HUES64 (cell line): ENCODE measurements at regions not wholly inside any gene's neighbourhood (a gene's known extent, or its start where the extent isn't known, plus 50 kb on each side); places are given as distances from the start of the nearest gene placed in this dataset.

Source experiments
- H3K27ac ChIP-seq: 2 replicates; pipeline ENCODE4 v1.7.0; 2013; ENCODE audit warnings: low read depth, low read length, inconsistent platforms
- H3K27me3 ChIP-seq: 2 replicates; pipeline ENCODE4 v1.6.1; 2013; ENCODE audit warnings: mild to moderate bottlenecking, low read length; ENCODE audit not compliant: insufficient read depth
- H3K36me3 ChIP-seq: 2 replicates; pipeline ENCODE4 v1.6.1; 2013; ENCODE audit warnings: mild to moderate bottlenecking, low read length; ENCODE audit not compliant: insufficient read depth
- H3K4me1 ChIP-seq: 2 replicates; pipeline ENCODE4 v1.6.1; 2013; ENCODE audit warnings: mild to moderate bottlenecking, low read length, moderate library complexity; ENCODE audit not compliant: insufficient read depth
- H3K4me3 ChIP-seq: 2 replicates; pipeline ENCODE4 v1.5.1; 2013; ENCODE audit warnings: mild to moderate bottlenecking, low read length, moderate library complexity
- H3K9ac ChIP-seq: 2 replicates; pipeline ENCODE4 v1.6.1; 2013; ENCODE audit warnings: mild to moderate bottlenecking, low read depth, low read length
- H3K9me3 ChIP-seq: 2 replicates; pipeline ENCODE4 v1.6.1; 2013; ENCODE audit warnings: low read depth, low read length; ENCODE audit not compliant: insufficient read depth
- WGBS: fragments of 150-250, 120-280 bp; methylation state at CpG from one replicate; pipeline ENCODE4 v1.1.7; 2013; ENCODE audit warnings: missing lambda C conversion rate; 5-methylcytosine and 5-hydroxymethylcytosine counted together

DNA sequence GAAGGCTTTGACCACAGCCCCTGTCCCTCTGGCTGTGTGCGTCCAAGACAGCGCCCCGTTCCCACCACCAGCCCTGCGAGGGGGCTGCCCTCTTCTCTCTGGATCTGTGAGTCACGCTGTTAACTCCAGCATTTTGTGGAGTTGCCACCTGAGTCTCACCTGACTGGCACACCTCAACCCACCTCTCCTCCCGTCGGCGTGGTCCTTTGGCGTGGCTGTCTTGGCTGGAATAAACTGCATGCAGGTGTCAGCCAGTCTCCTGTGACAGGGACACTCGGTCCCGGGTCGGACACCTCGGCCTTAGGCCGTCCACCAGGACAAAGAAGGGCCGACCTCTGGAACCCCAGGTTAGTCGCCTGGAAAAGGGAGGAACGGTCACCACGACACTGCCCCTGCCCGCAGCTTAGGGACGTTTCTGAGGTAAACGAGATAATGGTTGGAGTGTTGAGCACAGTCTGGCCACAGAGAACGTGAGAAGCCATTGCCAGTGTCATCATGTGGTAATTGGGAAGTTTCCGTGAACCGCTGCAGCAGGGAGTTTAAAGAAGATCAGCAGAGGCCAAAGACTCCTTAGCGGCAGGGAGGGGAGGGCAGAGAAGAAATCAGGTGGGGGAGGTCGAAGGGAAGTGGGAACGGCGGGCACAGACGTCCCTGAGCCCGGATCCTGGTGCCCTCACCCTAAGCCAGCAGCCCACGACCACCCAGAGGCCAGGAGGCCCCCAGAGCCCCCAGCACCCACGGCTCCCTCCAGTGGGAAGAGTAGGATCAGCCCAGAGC is 73.6 kb upstream of the FAM20C start:
- Histone ChIP-seq H3K36me3 (no peaks in the 10 kb centered on the region), H3K4me1 (peaks cover 22% of the 10 kb centered on the region), H3K27me3 (no peaks in the 10 kb centered on the region), H3K4me3 (no peak overlapping the region), H3K27ac (no peak overlapping the region), H3K9ac (no peak overlapping the region), H3K9me3 (0 out of 2 replicates have a peak, but pooled peaks cover 4% of the 10 kb centered on the region)
- WGBS: 90% methylated on average over 30 of the region's 32 CpGs

DNA sequence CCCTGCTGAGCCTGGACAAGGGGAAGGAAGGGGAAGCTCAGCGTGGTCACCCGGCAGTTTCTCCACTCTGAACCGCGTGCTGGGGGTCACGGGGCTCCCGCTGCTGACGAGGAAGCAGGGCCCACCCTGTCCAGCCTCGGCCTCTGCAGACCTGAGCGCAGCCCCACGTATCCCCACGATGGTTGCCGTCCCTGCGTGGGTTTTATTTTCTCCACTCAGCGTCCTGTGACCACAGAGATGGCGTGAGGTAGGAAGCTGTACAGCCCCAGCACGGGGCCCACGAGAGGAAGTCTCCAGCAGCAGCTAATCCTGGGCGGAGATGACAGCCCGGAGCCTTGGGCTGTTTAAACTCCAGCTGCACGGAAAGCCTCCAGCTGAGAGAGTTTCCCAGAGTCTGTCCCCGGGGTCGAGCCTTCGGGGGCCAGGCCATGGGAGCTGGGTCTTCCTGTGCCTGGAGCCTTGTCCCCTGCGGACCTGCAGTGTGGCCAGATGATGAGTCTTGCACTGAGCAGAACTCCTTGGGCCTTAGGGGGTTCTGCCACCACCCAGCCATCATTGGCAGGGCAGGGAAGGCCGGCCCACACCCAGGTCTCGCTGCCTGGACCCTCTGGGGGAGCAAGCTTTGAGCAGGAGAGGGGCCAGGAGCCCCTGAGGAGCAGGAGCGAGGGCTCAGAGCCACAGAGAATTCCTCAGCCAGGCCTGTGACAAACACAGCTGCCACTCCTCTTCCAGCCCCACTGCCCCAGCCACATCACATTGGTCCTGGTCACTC is 72.8 kb upstream of the FAM20C start:
- H3K4me1 ChIP-seq: peaks cover 25% of the 10 kb centered on the region
- H3K27me3 ChIP-seq: no peaks in the 10 kb centered on the region

DNA sequence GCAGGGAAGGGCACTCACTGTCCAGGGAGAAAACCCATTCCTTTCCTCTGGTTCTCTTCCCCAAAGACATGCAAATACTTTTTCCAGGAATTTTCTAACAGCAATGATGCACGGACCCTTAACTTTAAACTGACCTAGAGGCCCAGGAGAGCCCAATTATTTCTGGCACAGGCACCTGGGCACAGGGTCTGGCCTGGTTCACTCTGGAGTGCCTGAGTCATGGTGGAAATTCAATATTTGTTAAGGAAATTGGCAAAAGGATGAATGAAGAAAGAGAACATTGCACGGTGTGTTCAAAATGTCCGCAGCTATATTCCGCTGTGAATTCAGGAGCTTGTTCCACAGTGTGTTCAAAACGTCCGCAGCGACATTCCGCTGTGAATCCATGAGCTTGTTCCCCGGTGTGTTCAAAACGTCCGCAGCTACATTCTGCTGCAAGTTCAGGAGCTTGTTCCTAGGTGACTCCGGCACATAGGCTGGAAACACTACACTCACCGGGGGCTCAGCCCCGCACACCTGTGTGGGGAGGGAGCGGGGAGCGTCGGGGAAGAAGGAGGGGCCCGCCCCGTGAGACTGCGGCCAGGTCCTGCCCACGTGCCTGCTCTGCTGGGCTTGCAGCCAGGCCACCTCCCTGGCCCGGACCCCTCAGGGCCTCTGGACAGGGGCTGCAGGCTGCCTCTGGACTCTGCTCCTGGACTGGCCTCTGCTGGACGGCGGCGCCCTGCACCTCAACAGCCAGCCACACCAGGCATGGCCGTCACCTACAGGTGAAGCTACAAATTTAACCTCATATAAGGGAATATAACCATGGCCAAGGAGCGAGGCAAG is 72.0 kb upstream of the FAM20C start:
- H3K4me1 ChIP-seq: peaks cover 25% of the 10 kb centered on the region
- 79% methylated on average over 27 of the region's 27 CpGs for WGBS
- no peaks in the 10 kb centered on the region for H3K36me3 ChIP-seq
- H3K27me3 ChIP-seq: no peaks in the 10 kb centered on the region
- H3K27ac ChIP-seq: no peak overlapping the region
- no peak overlapping the region for H3K4me3 ChIP-seq
- no peak overlapping the region for H3K9ac ChIP-seq
- H3K9me3 ChIP-seq: no peaks in the 10 kb centered on the region

More for the DNA sequence above, 72.8 kb upstream of the FAM20C start:
- Histone ChIP-seq H3K9ac (no peak overlapping the region), H3K9me3 (no peaks in the 10 kb centered on the region), H3K4me3 (no peak overlapping the region), H3K36me3 (no peaks in the 10 kb centered on the region), H3K27ac (no peak overlapping the region)
- WGBS: 71% methylated on average over 27 of the region's 27 CpGs

DNA sequence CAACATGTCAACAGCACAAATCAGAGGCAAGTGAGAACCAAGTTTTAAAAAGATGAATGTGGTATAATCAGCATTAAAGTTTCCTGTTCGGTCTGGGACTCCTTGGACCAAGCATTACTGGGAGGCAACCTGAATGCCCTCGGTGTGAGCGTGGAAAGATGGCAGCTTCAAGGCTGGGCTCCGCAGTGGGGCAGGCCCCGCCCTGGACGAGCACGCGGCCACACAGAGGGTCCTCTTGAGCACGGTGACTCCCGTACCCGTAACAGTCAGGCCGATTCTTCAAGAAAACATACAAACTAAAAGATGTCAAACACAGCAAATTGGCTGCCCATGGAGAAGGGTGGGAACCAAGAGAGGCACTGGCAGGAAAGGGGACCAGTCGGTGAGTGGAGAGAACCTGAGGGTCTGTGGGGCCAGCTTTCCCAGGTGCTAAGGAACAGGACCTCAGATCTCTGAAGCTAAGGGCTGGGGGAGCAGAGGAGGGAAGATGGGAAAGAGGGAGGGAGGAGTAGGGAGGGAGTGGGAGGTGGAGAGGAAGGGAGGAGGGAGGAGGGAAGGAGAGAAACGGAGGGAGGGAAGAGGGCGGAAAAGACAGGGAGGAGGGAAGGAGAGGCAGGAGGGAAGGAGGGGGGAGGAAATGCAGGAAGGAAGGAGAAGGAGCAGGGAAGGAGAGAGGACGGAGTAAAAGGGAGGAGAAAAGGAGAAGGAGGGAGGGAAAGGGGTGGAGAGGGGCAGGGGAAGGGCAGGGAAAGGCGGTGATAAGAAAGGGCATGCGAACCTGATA is 71.2 kb upstream of the FAM20C start:
- H3K36me3 ChIP-seq: no peaks in the 10 kb centered on the region
- no peaks in the 10 kb centered on the region for H3K9me3 ChIP-seq
- H3K27me3 ChIP-seq: no peaks in the 10 kb centered on the region
- peaks cover 25% of the 10 kb centered on the region for H3K4me1 ChIP-seq
- peak overlapping the region; percentile 29; the same call in 1 of the 2 replicates for H3K4me3 ChIP-seq
- no peak overlapping the region for H3K27ac ChIP-seq
- H3K9ac ChIP-seq: no peak overlapping the region
- WGBS: 63% methylated on average over 17 of the region's 18 CpGs

DNA sequence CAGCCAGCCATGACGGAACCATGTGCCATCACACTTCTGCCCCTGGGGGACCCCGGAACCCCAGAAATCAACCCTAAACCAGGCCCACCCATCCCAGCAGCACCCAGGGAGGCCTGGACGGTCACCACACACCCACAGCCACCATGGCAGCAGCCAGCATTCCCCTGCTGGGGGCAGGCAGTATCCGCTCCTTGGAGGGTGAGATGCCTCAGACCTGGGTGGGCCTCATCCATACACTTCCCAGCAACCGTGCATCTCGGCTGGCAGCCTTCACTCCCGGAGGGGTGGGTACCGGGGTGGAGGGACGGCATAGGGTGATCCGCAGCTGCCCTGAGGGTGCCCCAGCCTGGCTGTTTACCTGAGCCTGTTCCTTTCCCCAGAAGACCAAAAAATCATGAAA is 69.1 kb upstream of the FAM20C start:
- H3K9ac ChIP-seq: no peak overlapping the region
- no peak overlapping the region for H3K27ac ChIP-seq
- WGBS: 82% methylated on average over 10 of the region's 10 CpGs
- no peaks in the 10 kb centered on the region for H3K9me3 ChIP-seq
- H3K4me1 ChIP-seq: peaks cover 25% of the 10 kb centered on the region
- no peaks in the 10 kb centered on the region for H3K27me3 ChIP-seq
- no peaks in the 10 kb centered on the region for H3K36me3 ChIP-seq
- H3K4me3 ChIP-seq: no peak overlapping the region

DNA sequence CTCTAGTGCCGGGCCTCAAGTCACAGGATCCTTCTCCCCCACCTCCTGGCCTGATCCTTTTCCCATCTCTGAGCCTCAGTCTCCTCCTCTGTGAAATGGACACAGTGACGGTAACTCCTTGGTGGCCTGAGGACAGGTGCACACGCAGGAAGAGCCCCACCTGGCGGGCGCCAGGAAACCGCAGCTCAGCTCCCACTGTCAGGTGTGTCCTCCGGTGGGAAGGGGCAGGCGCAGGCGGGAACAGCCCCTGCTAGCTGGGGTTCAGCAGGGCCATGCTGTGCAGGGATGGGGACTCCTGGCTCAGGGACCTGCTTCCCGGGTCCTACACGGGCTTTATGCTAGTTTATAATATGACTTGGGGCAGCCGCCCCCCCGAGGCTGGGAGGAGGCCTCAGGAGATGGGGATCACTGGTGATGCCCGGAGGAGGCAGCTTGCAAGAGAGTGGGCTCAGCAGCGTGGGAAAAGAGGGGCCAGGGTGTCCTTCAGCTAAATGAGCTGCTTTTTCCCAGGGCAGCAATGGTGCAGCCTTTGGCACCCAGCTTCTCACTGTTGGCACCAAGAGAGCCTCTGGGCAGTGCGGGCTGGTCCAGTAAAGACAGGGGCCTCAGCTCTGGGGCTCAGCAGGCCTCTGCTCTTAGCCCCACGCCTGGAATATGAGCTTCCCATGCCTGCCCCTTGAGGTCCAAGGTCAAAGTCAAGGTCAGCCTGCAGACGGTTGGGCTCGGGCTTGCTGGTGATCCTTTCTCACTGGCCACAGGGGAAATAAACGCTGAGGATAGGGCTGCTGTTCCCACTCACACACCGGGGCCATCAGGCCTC is 68.0 kb upstream of the FAM20C start:
- no peak overlapping the region for H3K4me3 ChIP-seq
- no peaks in the 10 kb centered on the region for H3K27me3 ChIP-seq
- H3K4me1 ChIP-seq: peaks cover 24% of the 10 kb centered on the region
- no peak overlapping the region for H3K9ac ChIP-seq
- H3K27ac ChIP-seq: no peak overlapping the region
- no peaks in the 10 kb centered on the region for H3K36me3 ChIP-seq
- 90% methylated on average over 21 of the region's 21 CpGs for WGBS
- no peaks in the 10 kb centered on the region for H3K9me3 ChIP-seq

DNA sequence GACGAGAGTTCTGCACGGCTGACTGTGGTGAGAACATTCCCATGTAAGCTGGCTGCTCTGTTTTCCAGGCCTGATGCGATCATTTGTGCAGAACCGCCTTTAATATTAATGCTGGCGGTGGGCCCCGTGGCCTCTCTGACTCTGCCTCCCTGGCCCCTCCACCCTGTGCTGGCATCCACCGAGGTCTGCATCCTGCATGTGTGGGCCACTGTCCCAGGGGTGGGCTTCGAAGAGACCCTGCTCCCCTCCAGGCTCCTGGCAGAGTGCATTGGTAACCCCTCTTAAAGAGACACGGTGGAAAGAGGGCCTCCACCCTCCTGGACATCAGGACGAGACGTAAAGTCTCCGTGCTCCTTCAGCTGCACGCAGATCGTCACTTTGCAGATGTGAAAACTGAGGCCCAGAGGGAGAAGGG is 67.3 kb upstream of the FAM20C start:
- Histone ChIP-seq H3K27ac (no peak overlapping the region), H3K4me1 (peaks cover 17% of the 10 kb centered on the region), H3K9ac (no peak overlapping the region)

DNA sequence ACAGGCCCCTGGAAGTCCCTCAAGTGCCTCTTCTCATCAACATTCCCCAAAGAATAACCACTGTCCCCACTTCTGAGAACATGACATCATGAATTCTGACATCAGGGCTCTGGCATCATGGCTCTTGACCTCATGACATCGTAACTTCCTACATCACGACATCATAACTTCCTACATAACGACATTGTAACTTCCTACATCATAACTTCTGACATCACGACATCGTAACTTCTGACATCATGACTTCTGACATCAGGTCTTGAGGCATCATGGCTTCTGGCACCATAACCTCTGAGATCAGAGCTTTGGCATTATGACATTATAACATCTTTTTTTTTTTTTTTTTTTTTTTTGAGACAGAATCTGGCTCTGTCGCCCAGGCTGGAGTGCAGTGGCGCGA is 66.7 kb upstream of the FAM20C start:
- peaks cover 12% of the 10 kb centered on the region for H3K4me1 ChIP-seq
- WGBS: 95% methylated on average over 8 of the region's 8 CpGs
- no peak overlapping the region for H3K4me3 ChIP-seq
- H3K27ac ChIP-seq: no peak overlapping the region
- H3K9ac ChIP-seq: no peak overlapping the region
- H3K27me3 ChIP-seq: no peaks in the 10 kb centered on the region
- no peaks in the 10 kb centered on the region for H3K36me3 ChIP-seq
- no peaks in the 10 kb centered on the region for H3K9me3 ChIP-seq

More for the DNA sequence above, 67.3 kb upstream of the FAM20C start:
- no peaks in the 10 kb centered on the region for H3K36me3 ChIP-seq
- no peaks in the 10 kb centered on the region for H3K9me3 ChIP-seq
- no peak overlapping the region for H3K4me3 ChIP-seq
- H3K27me3 ChIP-seq: no peaks in the 10 kb centered on the region
- WGBS: 93% methylated on average over 14 of the region's 14 CpGs

DNA sequence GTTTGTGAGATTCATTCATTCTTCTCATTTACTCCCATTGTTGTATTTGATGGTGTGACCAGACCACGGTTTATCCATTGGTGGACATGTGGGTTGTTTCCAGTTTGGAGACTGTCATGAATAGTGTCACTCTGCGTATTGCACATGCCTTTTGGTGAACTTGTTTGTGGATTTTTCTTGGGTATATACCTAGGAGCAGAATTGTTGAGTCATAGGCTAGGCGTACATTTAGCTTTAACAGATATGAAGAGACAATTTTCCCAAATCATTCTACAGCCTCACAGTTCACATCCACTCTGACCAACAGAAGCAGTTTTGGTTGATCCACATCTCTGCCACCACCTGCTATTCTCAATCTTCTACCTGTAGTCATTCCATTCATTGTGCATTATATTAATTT is 66.0 kb upstream of the FAM20C start:
- no peak overlapping the region for H3K27ac ChIP-seq
- no peak overlapping the region for H3K9ac ChIP-seq
- H3K4me1 ChIP-seq: peaks cover 7% of the 10 kb centered on the region
- H3K36me3 ChIP-seq: no peaks in the 10 kb centered on the region
- H3K9me3 ChIP-seq: no peaks in the 10 kb centered on the region
- no peaks in the 10 kb centered on the region for H3K27me3 ChIP-seq
- no peak overlapping the region for H3K4me3 ChIP-seq
- WGBS: 93% methylated on average over 3 of the region's 3 CpGs

DNA sequence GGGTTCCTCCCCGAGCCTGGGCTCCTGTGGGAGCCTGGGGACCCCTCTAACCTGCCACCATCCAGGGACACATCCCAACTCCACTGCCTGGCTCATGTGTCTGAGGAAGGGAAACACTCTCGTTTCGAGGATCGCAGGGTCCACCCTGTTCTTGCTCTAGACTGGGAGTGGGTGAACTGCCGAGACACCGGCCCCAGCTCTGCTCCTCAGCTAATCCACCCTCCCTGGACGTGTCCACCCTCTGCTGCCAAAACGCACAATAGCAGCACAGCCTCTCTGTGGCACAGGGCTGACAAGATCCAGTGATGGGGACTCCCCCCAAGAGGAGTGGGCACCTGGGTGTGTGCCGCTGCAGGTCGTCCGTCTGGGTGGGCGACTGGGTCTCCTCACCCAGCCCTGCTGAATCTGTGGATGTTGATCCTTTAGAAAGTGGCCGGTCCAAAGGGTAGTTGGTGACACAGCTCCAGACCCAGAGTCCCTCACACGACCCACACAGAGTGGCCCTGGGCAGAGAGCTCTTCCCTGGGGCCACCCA is 65.2 kb upstream of the FAM20C start:
- Histone ChIP-seq H3K9ac (no peak overlapping the region), H3K4me1 (peaks cover 7% of the 10 kb centered on the region), H3K27me3 (no peaks in the 10 kb centered on the region), H3K36me3 (no peaks in the 10 kb centered on the region), H3K4me3 (no peak overlapping the region), H3K27ac (no peak overlapping the region), H3K9me3 (no peaks in the 10 kb centered on the region)
- 91% methylated on average over 14 of the region's 14 CpGs for WGBS
